Hypothalamus (tissue), 51 donors: ENCODE measurements at regions not wholly inside any gene's neighbourhood (a gene's known extent, or its start where the extent isn't known, plus 50 kb on each side); places are given as distances from the start of the nearest gene placed in this dataset.

Source experiments
- DNase-seq, 51 donors: peaks; one replicate each; lab custom pipeline; 2025; lab: John Stamatoyannopoulos, UW

GRCh38 chr2:128521482-128521881 is 202.8 kb upstream of the HS6ST1 start:
- DNase-seq = no peak

- no peak for DNase-seq
Measured at GRCh38 chr2:128522829-128523228, 204.2 kb upstream of the HS6ST1 start.

- peak in 12 of 51 donors; percentile 10 to 48 (median 34) for DNase-seq
Measured at GRCh38 chr2:128523457-128523856, 204.8 kb upstream of the HS6ST1 start.

GRCh38 chr2:128524183-128524582 is 205.5 kb upstream of the HS6ST1 start:
- no peak for DNase-seq

GRCh38 chr2:128525653-128526052 is 207.0 kb upstream of the HS6ST1 start:
- no peak for DNase-seq

- DNase-seq = no peak
Measured at GRCh38 chr2:128526455-128526976, 207.8 kb upstream of the HS6ST1 start.

GRCh38 chr2:128528133-128528532 is 209.5 kb upstream of the HS6ST1 start:
- DNase-seq = no peak

GRCh38 chr2:128530025-128530573 is 211.4 kb upstream of the HS6ST1 start:
- no peak for DNase-seq

GRCh38 chr2:128531856-128532255 is 213.2 kb upstream of the HS6ST1 start:
- DNase-seq = no peak

- no peak for DNase-seq
Measured at GRCh38 chr2:128533101-128533500, 214.4 kb upstream of the HS6ST1 start.

- DNase-seq = no peak
Measured at GRCh38 chr2:128534688-128535392, 216.2 kb upstream of the HS6ST1 start.

GRCh38 chr2:128535953-128536352 is 217.3 kb upstream of the HS6ST1 start:
- no peak for DNase-seq

GRCh38 chr2:128536925-128537620 is 218.4 kb upstream of the HS6ST1 start:
- DNase-seq = no peak

GRCh38 chr2:128537646-128538045 is 219.0 kb upstream of the HS6ST1 start:
- no peak for DNase-seq

- DNase-seq = no peak
Measured at GRCh38 chr2:128538396-128538795, 219.7 kb upstream of the HS6ST1 start.

GRCh38 chr2:128540670-128541069 is 222.0 kb upstream of the HS6ST1 start:
- no peak for DNase-seq

- no peak for DNase-seq
Measured at GRCh38 chr2:128541448-128541847, 222.8 kb upstream of the HS6ST1 start.

- no peak for DNase-seq
Measured at GRCh38 chr2:128543036-128543435, 224.4 kb upstream of the HS6ST1 start.

- DNase-seq = no peak
Measured at GRCh38 chr2:128543646-128544045, 225.0 kb upstream of the HS6ST1 start.

- no peak for DNase-seq
Measured at GRCh38 chr2:128544321-128545037, 225.8 kb upstream of the HS6ST1 start.

- no peak for DNase-seq
Measured at GRCh38 chr2:128545085-128545484, 226.4 kb upstream of the HS6ST1 start.
